PC-9 (cell line): ENCODE measurements at regions not wholly inside any gene's neighbourhood (a gene's known extent, or its start where the extent isn't known, plus 50 kb on each side); places are given as distances from the start of the nearest gene placed in this dataset.

Experiments
- EZH2 ChIP-seq: fragments of 200-600 bp; sonication (generic); IDR thresholded peaks from 2 replicates; pipeline ENCODE4 v1.8.0; 2017; ENCODE audit warnings: antibody characterized with exemption, low read depth
- TF ChIP-seq, protein P1 (sequence below): fragments of 200-600 bp; sonication (generic); conservative IDR thresholded peaks from 2 replicates; pipeline ENCODE4 v1.6.1; 2017; ENCODE audit warnings: mixed run types, antibody characterized with exemption, mild to moderate bottlenecking, moderate library complexity

- TF ChIP-seq, protein P1, sequence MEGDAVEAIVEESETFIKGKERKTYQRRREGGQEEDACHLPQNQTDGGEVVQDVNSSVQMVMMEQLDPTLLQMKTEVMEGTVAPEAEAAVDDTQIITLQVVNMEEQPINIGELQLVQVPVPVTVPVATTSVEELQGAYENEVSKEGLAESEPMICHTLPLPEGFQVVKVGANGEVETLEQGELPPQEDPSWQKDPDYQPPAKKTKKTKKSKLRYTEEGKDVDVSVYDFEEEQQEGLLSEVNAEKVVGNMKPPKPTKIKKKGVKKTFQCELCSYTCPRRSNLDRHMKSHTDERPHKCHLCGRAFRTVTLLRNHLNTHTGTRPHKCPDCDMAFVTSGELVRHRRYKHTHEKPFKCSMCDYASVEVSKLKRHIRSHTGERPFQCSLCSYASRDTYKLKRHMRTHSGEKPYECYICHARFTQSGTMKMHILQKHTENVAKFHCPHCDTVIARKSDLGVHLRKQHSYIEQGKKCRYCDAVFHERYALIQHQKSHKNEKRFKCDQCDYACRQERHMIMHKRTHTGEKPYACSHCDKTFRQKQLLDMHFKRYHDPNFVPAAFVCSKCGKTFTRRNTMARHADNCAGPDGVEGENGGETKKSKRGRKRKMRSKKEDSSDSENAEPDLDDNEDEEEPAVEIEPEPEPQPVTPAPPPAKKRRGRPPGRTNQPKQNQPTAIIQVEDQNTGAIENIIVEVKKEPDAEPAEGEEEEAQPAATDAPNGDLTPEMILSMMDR = no peak
- TF ChIP-seq EZH2 = no peak
These were observed 922.4 kb upstream of the ADGRL2 start for GRCh38 chr1:80878343-80878742.
